ENCODE measurements at regions not wholly inside any gene's neighbourhood (a gene's known extent, or its start where the extent isn't known, plus 50 kb on each side); places are given as distances from the start of the nearest gene placed in this dataset.

DNA sequence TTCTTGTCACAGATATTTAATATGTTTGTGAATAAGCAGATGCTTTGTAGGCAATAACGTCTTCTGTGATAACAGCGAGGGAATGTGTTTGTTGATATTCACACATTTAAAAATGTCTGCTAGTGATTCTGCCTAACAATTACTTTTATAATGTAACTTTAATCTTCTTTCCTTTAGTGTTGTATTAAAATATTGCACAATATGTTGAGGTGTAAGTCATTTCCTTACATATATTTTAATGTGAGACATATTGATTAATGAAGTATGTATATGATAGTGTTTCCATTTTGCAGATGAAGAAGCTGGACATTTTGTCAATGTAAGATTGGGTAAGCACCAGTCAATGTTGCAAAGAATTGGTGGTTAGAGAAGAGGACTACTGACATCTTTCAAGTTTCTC, 324.4 kb downstream of the SLITRK1 start:
- TF ChIP-seq, protein P1, sequence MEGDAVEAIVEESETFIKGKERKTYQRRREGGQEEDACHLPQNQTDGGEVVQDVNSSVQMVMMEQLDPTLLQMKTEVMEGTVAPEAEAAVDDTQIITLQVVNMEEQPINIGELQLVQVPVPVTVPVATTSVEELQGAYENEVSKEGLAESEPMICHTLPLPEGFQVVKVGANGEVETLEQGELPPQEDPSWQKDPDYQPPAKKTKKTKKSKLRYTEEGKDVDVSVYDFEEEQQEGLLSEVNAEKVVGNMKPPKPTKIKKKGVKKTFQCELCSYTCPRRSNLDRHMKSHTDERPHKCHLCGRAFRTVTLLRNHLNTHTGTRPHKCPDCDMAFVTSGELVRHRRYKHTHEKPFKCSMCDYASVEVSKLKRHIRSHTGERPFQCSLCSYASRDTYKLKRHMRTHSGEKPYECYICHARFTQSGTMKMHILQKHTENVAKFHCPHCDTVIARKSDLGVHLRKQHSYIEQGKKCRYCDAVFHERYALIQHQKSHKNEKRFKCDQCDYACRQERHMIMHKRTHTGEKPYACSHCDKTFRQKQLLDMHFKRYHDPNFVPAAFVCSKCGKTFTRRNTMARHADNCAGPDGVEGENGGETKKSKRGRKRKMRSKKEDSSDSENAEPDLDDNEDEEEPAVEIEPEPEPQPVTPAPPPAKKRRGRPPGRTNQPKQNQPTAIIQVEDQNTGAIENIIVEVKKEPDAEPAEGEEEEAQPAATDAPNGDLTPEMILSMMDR (IDR thresholded peaks at IDR 0.05) = no peak
- no peak for TF ChIP-seq POLR2A (IDR thresholded peaks at IDR 0.05)

Data from upper lobe of left lung (tissue), 4 donors.